ENCODE measurements at regions not wholly inside any gene's neighbourhood (a gene's known extent, or its start where the extent isn't known, plus 50 kb on each side); places are given as distances from the start of the nearest gene placed in this dataset.

- no peak for DNase-seq (ENCODE audit: low spot score)
- no peak for TF ChIP-seq EZH2 (IDR thresholded peaks at IDR 0.05)
- no peak overlapping the region for H3K4me3 Mint-ChIP-seq
- H3K4me2 ChIP-seq: no peak overlapping the region
- H3K4me3 ChIP-seq: no peak overlapping the region
- H3K27ac ChIP-seq: no peak overlapping the region
- H3K27me3 Mint-ChIP-seq (ENCODE audit: insufficient read depth, low read depth): peaks cover 30% of the 10 kb centered on the region
- H3K9me3 Mint-ChIP-seq: peaks cover 24% of the 10 kb centered on the region
- H2AFZ ChIP-seq (replicated peaks): no peak overlapping the region
- H3K4me1 ChIP-seq: peaks cover 5% of the 10 kb centered on the region
- H3K27ac Mint-ChIP-seq: no peak overlapping the region
- H3K9me3 ChIP-seq (ENCODE audit: low read depth): no peaks in the 10 kb centered on the region
- H3K36me3 ChIP-seq: no peaks in the 10 kb centered on the region
- H4K20me1 ChIP-seq (ENCODE audit: low read depth): no peaks in the 10 kb centered on the region
- no peaks in the 10 kb centered on the region for H3F3A ChIP-seq (ENCODE audit: low read depth)
- H3K79me2 ChIP-seq (ENCODE audit: low read depth): no peaks in the 10 kb centered on the region
- H3K4me1 Mint-ChIP-seq: peaks cover 12% of the 10 kb centered on the region
- peaks cover 45% of the 10 kb centered on the region for H3K27me3 ChIP-seq
- no peak overlapping the region for H3K9ac ChIP-seq
- H3K36me3 Mint-ChIP-seq: peaks cover 2% of the 10 kb centered on the region
Measured at GRCh38 chr14:103205541-103205906, 82.3 kb downstream of the TNFAIP2 start.

GRCh38 chr14:103206023-103206481 lies 82.8 kb downstream of the TNFAIP2 start:
- H3K9me3 Mint-ChIP-seq: peaks cover 24% of the 10 kb centered on the region
- H3K4me3 Mint-ChIP-seq: no peak overlapping the region
- peaks cover 2% of the 10 kb centered on the region for H3K36me3 Mint-ChIP-seq
- Histone ChIP-seq H3K4me2 (no peak overlapping the region), H3K36me3 (no peaks in the 10 kb centered on the region), H3K4me1 (peaks cover 2% of the 10 kb centered on the region), H3K9me3 (ENCODE audit: low read depth) (no peaks in the 10 kb centered on the region), H3K27me3 (peaks cover 45% of the 10 kb centered on the region), H3K9ac (no peak overlapping the region), H3F3A (ENCODE audit: low read depth) (no peaks in the 10 kb centered on the region), H2AFZ (replicated peaks) (no peak overlapping the region), H4K20me1 (ENCODE audit: low read depth) (no peaks in the 10 kb centered on the region), H3K27ac (no peak overlapping the region), H3K4me3 (no peak overlapping the region), H3K79me2 (ENCODE audit: low read depth) (no peaks in the 10 kb centered on the region)
- TF ChIP-seq CTCF (IDR thresholded peaks at IDR 0.05) (no peak), EZH2phosphoT487 (IDR thresholded peaks at IDR 0.05) (no peak), EZH2 (IDR thresholded peaks at IDR 0.05) (no peak)
- no peak overlapping the region for H3K27ac Mint-ChIP-seq
- DNase-seq (ENCODE audit: low spot score): no peak
- peaks cover 30% of the 10 kb centered on the region for H3K27me3 Mint-ChIP-seq (ENCODE audit: insufficient read depth, low read depth)
- H3K4me1 Mint-ChIP-seq: peaks cover 12% of the 10 kb centered on the region

- peaks cover 28% of the 10 kb centered on the region for H3K27me3 Mint-ChIP-seq (ENCODE audit: insufficient read depth, low read depth)
- Histone ChIP-seq H2AFZ (replicated peaks) (peak overlapping the region; percentile 98), H3K9ac (no peak overlapping the region), H4K20me1 (ENCODE audit: low read depth) (no peaks in the 10 kb centered on the region), H3F3A (ENCODE audit: low read depth) (no peaks in the 10 kb centered on the region), H3K4me1 (no peaks in the 10 kb centered on the region), H3K27me3 (peaks cover 45% of the 10 kb centered on the region), H3K4me3 (peak overlapping the region; percentile 57), H3K36me3 (no peaks in the 10 kb centered on the region), H3K9me3 (ENCODE audit: low read depth) (no peaks in the 10 kb centered on the region), H3K27ac (no peak overlapping the region), H3K79me2 (ENCODE audit: low read depth) (no peaks in the 10 kb centered on the region), H3K4me2 (peak overlapping the region; percentile 77)
- H3K4me3 Mint-ChIP-seq: peak overlapping the region; percentile 77
- peaks cover 12% of the 10 kb centered on the region for H3K4me1 Mint-ChIP-seq
- H3K36me3 Mint-ChIP-seq: peaks cover 2% of the 10 kb centered on the region
- peaks cover 18% of the 10 kb centered on the region for H3K9me3 Mint-ChIP-seq
- peak; percentile 66 for DNase-seq (ENCODE audit: low spot score)
- TF ChIP-seq EZH2phosphoT487 (IDR thresholded peaks at IDR 0.05) (no peak), EZH2 (IDR thresholded peaks at IDR 0.05) (no peak), CTCF (IDR thresholded peaks at IDR 0.05) (no peak)
- H3K27ac Mint-ChIP-seq: no peak overlapping the region
Measured at GRCh38 chr14:103206836-103207387, 83.7 kb downstream of the TNFAIP2 start.

GRCh38 chr14:103207388-103208072 lies 84.3 kb downstream of the TNFAIP2 start:
- Histone ChIP-seq H3K27me3 (peaks cover 45% of the 10 kb centered on the region), H3K79me2 (ENCODE audit: low read depth) (no peaks in the 10 kb centered on the region), H3K4me3 (peak overlapping the region; percentile 57), H3F3A (ENCODE audit: low read depth) (no peaks in the 10 kb centered on the region), H2AFZ (replicated peaks) (peak overlapping the region; percentile 98), H3K9me3 (ENCODE audit: low read depth) (no peaks in the 10 kb centered on the region), H3K9ac (no peak overlapping the region), H3K4me2 (peak overlapping the region; percentile 77), H3K36me3 (no peaks in the 10 kb centered on the region), H3K4me1 (no peaks in the 10 kb centered on the region), H4K20me1 (ENCODE audit: low read depth) (no peaks in the 10 kb centered on the region), H3K27ac (no peak overlapping the region)
- Mint-ChIP-seq H3K27ac (no peak overlapping the region), H3K4me3 (peak overlapping the region; percentile 83), H3K4me1 (peaks cover 12% of the 10 kb centered on the region), H3K36me3 (peaks cover 2% of the 10 kb centered on the region), H3K9me3 (peaks cover 15% of the 10 kb centered on the region), H3K27me3 (ENCODE audit: insufficient read depth, low read depth) (peaks cover 28% of the 10 kb centered on the region)
- TF ChIP-seq EZH2phosphoT487 (IDR thresholded peaks at IDR 0.05) (peak; percentile 79), EZH2 (IDR thresholded peaks at IDR 0.05) (peak; percentile 88), CTCF (IDR thresholded peaks at IDR 0.05) (no peak)
- peak; percentile 45 for DNase-seq (ENCODE audit: low spot score)
